Lower leg skin (tissue), 4 donors: ENCODE measurements at regions not wholly inside any gene's neighbourhood (a gene's known extent, or its start where the extent isn't known, plus 50 kb on each side); places are given as distances from the start of the nearest gene placed in this dataset.

Source experiments
- DNase-seq, 2 donors: peaks; one replicate each; pipeline ENCODE4 v3.0.0-alpha.2; 2019; ENCODE audit warnings: low spot score in 2 of 2
- H3K4me3 ChIP-seq: fragments of 200-600 bp; sonication (generic); 2 replicates; pipeline ENCODE4 v1.5.1; 2017; ENCODE audit warnings: mild to moderate bottlenecking, low read depth; ENCODE audit not compliant: poor library complexity, severe bottlenecking
- CTCF ChIP-seq, 3 donors: fragments of 450-650 bp; IDR thresholded peaks; one replicate each; pipeline ENCODE4 v1.5.1; 2016; ENCODE audit warnings: antibody characterized with exemption in 3 of 3, mild to moderate bottlenecking in 3 of 3, moderate library complexity in 2 of 3
- POLR2A ChIP-seq, 2 donors: fragments of 450-650 bp; IDR thresholded peaks; one replicate each; pipeline ENCODE4 v1.6.1; 2016 to 2017; ENCODE audit warnings: antibody characterized with exemption in 2 of 2, mild to moderate bottlenecking in 1 of 2, moderate library complexity in 1 of 2
- WGBS, 2 donors: methylation state at CpG; one replicate each; pipeline ENCODE4 v1.1.5; 2018; 5-methylcytosine and 5-hydroxymethylcytosine counted together
- intact Hi-C: fragments of 100-400 bp; cut with DNase I; formaldehyde crosslinking; loops from one replicate; pipeline ENCODE4 v1.15.0; 2023; ENCODE audit warnings: low total_unique reads

DNA sequence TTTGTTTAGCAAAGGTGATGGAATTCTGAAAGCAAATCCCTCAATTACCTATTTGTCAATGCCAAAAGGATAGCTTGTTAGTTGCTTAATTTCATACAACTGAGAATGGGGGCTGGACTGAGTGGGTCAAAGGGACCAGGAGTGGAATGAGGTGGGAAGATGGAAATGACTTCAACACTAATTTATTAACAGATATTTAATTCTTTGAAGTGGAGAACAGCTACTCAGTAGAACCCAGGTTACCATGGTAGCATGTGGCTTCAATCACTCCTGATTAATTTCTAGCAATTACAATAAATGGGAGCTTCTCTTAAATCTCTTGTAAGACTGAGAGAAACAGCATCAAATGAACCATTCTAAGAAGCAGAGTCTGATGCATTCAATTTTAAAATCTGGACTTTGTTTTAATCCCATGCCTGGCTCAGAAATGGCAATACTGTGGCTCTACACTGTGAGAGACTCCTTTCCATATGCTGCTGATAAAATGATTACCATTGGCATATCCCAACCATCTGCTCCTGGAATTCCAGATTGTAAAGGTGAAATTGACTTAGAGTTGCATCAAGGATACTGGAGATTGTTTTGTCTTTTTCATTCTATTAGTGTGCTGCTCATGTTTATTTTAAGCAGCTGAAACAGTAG, 607.8 kb downstream of the SNAPC1 start:
- TF ChIP-seq CTCF (IDR thresholded peaks at IDR 0.05): no peak
- TF ChIP-seq POLR2A (IDR thresholded peaks at IDR 0.05): no peak
- intact Hi-C loops: no loop called here
- no peak for DNase-seq
- no peak overlapping the region for H3K4me3 ChIP-seq

GRCh38 chr14:62373944-62374343, 611.7 kb downstream of the SNAPC1 start:
- no peak for DNase-seq
- intact Hi-C loops: no loop called here
- H3K4me3 ChIP-seq: no peak overlapping the region
- TF ChIP-seq CTCF (IDR thresholded peaks at IDR 0.05) (no peak), POLR2A (IDR thresholded peaks at IDR 0.05) (no peak)

DNA sequence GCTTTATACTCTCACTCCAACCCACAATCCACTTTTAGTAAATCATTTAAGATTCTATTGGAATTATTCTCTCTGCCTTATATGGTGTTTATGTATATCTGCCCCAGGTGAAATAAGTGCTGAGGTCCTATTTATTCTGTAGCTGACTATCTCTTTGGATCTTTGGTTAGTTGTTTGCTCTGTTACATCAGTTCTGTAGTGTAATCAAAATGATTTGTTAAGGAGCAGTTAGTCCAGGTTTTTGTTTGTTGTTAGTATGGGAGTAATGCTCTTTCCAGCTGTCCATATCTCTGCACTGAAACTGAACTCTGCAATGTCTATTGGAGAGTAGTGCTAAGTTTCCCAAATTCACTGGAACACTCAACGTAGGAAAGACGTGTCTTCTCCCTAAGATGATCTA, 615.8 kb downstream of the SNAPC1 start:
- WGBS, 2 donors: 88 to 93% methylated on average over 2 of the region's 2 CpGs
- intact Hi-C loops: no loop called here
- TF ChIP-seq POLR2A (IDR thresholded peaks at IDR 0.05): no peak
- TF ChIP-seq CTCF (IDR thresholded peaks at IDR 0.05): no peak
- no peak for DNase-seq
- no peak overlapping the region for H3K4me3 ChIP-seq

GRCh38 chr14:62381311-62382070, 619.3 kb downstream of the SNAPC1 start:
- TF ChIP-seq CTCF (IDR thresholded peaks at IDR 0.05) (no peak), POLR2A (IDR thresholded peaks at IDR 0.05) (no peak)
- WGBS, 2 donors: 80 to 82% methylated on average over 8 of the region's 8 CpGs
- no peak for DNase-seq
- intact Hi-C loops: no loop called here
- H3K4me3 ChIP-seq: no peak overlapping the region

DNA sequence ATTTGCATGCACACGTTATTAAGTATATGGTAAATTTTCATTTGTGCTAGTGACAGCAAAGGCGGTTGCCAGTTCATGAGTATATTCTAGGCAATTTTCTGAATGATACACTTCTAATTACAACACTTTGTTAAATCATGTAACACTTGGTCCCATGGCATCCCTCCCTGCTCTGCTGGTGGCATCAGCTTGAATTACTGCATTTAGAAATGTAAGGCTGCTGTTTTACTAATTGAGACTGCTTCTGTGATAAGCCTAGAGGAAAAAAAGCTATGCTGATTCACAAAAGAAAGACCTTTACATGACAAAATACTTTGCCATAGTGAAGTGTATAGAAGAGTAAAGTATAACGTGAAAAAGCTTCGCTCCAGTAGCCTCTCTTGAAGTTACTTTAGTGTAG, 636.1 kb downstream of the KCNH5 start:
- H3K4me3 ChIP-seq: no peak overlapping the region
- DNase-seq: no peak
- WGBS, 2 donors: 70 to 74% methylated on average over 4 of the region's 4 CpGs
- TF ChIP-seq POLR2A (IDR thresholded peaks at IDR 0.05) (no peak), CTCF (IDR thresholded peaks at IDR 0.05) (no peak)
- intact Hi-C loops: no loop called here
